Fibroblast of mammary gland (primary cell): ENCODE measurements at regions not wholly inside any gene's neighbourhood (a gene's known extent, or its start where the extent isn't known, plus 50 kb on each side); places are given as distances from the start of the nearest gene placed in this dataset.

Source experiments
- DNase-seq: peaks from one replicate; pipeline ENCODE4 v3.0.0-alpha.2; 2010; ENCODE audit warnings: low read depth
- H3K4me3 ChIP-seq: 2 replicates; pipeline ENCODE4 v1.5.1; 2011; ENCODE audit warnings: low read depth, mild to moderate bottlenecking, low read length, moderate library complexity; ENCODE audit not compliant: control insufficient read depth
- TF ChIP-seq, protein P1 (sequence below): conservative IDR thresholded peaks from 2 replicates; pipeline ENCODE4 v1.5.1; 2011; ENCODE audit warnings: low read depth, low read length, inconsistent platforms; ENCODE audit not compliant: control insufficient read depth, insufficient read depth

DNA sequence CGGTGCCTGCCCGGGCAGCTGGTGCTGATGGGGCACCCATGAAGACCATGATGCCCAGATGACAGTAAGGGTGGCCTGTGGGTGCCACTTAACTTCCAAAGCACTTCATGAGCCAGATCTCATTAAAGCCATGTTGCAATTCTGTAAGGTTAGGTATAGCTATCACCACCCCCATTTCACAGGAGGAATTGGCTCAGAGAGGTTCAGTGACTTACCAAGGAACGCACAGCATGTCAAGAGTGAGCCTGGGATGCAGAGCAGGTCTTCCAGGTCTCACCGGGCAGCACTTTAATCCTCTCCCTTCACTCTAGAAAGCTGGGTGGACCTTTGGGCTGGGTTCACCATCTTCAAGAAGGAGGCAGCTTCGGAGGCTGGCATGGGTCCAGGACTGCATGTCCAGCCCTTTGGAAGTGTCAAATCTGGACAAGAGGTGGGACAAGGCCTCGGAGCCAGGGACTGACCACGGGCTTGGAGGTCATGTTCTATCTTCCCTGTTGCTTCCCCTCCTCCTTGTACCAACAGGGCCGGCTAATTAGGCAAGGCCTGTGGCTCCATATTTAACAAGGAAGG, 189.8 kb downstream of the URI1 start:
- TF ChIP-seq, protein P1, sequence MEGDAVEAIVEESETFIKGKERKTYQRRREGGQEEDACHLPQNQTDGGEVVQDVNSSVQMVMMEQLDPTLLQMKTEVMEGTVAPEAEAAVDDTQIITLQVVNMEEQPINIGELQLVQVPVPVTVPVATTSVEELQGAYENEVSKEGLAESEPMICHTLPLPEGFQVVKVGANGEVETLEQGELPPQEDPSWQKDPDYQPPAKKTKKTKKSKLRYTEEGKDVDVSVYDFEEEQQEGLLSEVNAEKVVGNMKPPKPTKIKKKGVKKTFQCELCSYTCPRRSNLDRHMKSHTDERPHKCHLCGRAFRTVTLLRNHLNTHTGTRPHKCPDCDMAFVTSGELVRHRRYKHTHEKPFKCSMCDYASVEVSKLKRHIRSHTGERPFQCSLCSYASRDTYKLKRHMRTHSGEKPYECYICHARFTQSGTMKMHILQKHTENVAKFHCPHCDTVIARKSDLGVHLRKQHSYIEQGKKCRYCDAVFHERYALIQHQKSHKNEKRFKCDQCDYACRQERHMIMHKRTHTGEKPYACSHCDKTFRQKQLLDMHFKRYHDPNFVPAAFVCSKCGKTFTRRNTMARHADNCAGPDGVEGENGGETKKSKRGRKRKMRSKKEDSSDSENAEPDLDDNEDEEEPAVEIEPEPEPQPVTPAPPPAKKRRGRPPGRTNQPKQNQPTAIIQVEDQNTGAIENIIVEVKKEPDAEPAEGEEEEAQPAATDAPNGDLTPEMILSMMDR: no peak
- H3K4me3 ChIP-seq: no peak overlapping the region
- DNase-seq: no peak

DNA sequence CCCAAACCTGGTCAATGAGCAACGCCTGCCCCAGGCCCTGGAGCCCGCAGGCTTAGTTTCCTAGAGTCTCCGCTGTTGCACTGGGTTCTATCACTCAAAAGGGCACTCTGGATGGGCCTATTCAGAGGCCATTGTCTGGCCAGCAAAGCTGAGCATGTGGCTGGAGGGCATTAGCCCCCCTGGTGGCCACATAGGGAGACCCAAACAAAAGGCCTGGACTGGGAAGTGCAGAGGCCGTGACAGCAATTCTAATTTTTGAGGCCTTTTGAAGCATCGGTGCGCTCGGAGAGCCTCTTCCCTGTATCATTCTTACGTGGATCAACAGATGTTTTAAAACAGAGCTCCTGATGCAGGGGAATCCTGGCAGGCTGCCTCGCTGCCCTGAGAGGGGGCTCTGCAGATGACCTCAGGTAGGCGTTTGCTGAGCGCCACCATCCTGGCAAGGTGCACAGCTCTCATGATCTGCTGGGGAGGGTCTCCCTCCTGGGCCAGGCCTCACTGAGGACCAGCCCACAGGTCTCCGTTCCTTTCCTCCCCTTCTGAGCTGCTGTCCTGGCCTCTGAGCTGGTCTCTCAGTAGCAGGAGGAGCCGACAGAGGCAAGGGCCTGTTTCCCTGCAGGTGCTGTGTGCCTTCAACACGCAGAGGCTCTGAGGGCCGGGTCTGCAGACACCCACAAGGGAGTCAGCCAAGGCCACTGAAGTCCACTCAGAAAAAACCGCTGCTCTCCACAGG, 190.5 kb downstream of the URI1 start:
- DNase-seq: no peak
- TF ChIP-seq, protein P1: no peak
- H3K4me3 ChIP-seq: no peak overlapping the region

DNA sequence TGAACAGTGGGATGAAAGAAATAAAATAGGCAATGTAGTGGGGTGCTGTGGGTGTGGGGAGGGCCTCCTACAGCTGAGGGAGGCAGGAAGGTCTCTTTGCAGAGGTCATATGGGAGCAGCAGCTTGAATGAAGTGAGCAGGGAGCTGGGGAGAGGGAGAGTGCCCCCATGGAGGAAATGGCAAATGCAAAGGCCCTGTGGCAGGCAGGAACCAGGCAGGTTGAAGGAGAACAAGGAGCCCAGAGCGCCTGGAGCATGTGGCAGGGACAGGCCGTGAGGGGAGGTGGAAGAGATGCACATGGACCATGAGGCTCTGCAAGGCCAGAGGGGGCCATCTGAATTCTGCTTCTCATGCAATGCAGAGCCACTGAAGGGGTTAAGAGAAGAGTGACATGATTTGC, 191.8 kb downstream of the URI1 start:
- DNase-seq: no peak
- TF ChIP-seq, protein P1: no peak
- H3K4me3 ChIP-seq: no peak overlapping the region

DNA sequence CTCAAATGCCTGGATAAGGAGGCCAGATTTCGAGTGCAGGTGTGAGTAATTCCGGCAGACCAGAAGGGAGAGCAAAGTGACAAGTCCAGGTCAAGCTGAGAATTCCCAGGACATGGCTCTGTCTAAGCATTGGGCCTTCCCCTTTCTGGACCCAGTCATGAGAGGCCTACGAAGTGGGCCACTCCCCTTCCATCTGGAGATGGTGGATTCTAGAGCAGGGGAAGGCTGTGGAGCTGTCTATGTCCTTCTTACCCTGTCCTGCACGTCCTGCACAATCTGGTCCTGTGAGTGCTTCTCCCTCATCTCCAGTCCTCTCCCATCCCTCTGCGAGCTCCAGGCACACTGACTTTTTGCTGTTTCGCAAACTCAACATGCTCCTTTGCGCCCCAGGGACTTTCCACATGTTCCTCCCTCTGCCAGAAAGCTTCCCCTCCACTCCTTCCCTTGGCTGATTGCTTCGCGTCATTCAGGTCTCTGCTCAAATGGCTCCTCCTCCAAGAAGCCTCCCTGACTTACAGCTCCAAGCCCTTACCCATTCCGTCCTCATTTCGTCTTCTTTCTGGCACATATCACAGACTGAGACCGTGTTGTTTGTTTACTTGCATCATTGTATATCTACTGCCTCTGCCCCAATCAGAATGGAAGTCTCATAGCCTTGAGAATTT, 193.2 kb downstream of the URI1 start:
- no peak for DNase-seq
- TF ChIP-seq, protein P1: no peak
- H3K4me3 ChIP-seq: no peak overlapping the region

DNA sequence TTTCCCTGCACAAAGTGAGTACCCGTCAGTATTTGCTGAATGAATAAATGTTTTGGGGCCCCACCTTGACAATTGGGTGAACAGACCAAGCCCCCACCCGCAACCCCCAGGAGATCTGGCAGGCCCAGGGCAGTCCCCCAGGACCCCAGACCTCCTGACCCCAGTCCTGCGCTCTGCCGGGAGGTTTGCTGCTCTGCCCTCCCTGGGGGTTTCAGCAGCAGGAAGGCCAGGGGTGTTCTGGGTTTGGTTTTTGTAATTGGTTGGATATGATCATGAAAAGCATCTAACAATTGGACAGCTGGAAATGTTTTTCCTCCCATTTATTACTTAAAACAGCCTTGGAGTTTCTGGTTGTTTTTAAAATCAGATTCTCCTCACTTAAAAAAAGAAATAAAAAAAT, 193.8 kb downstream of the URI1 start:
- TF ChIP-seq, protein P1: no peak
- no peak for DNase-seq
- no peak overlapping the region for H3K4me3 ChIP-seq

DNA sequence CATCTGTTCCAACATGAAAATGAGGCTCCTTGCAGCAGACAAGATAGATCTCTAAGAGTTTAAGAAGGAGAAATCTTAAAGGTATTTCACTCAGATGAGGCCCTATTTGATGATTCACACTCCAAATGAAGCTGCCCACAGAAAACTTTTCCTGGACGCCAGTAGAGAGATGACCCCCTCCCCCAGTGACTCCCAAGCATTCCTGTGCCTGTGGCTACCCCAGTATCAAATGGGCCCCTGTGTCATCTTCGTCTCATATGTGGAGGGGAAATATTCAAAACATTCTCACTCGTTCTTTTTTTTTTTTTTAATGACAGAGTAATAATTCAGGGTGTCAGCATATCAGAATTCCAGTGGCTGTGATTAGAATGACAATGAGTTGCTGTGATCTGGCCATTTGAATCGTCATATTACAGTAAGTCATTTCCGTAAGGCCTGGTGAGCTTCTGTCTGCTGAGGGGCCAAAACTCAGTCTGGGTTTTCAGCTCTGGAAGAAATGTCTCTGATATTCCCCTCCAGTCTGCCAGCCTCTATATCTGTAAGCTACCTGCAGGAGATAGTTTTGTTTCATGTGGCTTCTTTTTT, 194.7 kb downstream of the URI1 start:
- no peak for DNase-seq
- TF ChIP-seq, protein P1: no peak
- H3K4me3 ChIP-seq: no peak overlapping the region
